AG04450 (cell line): ENCODE measurements at regions not wholly inside any gene's neighbourhood (a gene's known extent, or its start where the extent isn't known, plus 50 kb on each side); places are given as distances from the start of the nearest gene placed in this dataset.
"Not testable (repeated sequence)": the region's sequence is repeated elsewhere in the genome, so short reads cannot be mapped to it uniquely, and the experiment has no call there.

Source experiments
- CTCF ChIA-PET: fragments of 300-600, 350-600 bp; formaldehyde crosslinking; extraction: SDS; loops from one replicate; lab custom pipeline; 2022; ENCODE audit warnings: antibody characterized with exemption, inconsistent platforms; lab: Charles Lee
- POLR2A ChIA-PET: fragments of 350-600 bp; formaldehyde crosslinking; extraction: SDS; loops from one replicate; lab custom pipeline; 2021; ENCODE audit warnings: antibody characterized with exemption, inconsistent platforms; lab: Yijun Ruan, JAX
- DNase-seq: peaks from one replicate; pipeline ENCODE4 v3.0.0-alpha.2; 2011; ENCODE audit warnings: low read depth, low spot score
- H3K27ac ChIP-seq: one replicate; pipeline ENCODE4 v1.5.1; 2012; ENCODE audit warnings: low read depth, low read length, control low read depth
- H3K27me3 ChIP-seq: one replicate; pipeline ENCODE4 v1.6.0; 2012; ENCODE audit warnings: low read length; ENCODE audit not compliant: control insufficient read depth, insufficient read depth
- H3K4me3 ChIP-seq: 2 replicates; pipeline ENCODE4 v1.5.1; 2011; ENCODE audit warnings: mild to moderate bottlenecking, low read depth, low read length, control low read depth
- H3K9me3 ChIP-seq: 2 replicates; pipeline ENCODE4 v1.5.1; 2012; ENCODE audit warnings: low read length; ENCODE audit not compliant: control insufficient read depth, insufficient read depth
- TF ChIP-seq, protein P1 (sequence below): IDR thresholded peaks from 2 replicates; pipeline ENCODE4 v1.5.1; 2011; ENCODE audit warnings: low read depth, low read length, control low read depth, inconsistent platforms

DNA sequence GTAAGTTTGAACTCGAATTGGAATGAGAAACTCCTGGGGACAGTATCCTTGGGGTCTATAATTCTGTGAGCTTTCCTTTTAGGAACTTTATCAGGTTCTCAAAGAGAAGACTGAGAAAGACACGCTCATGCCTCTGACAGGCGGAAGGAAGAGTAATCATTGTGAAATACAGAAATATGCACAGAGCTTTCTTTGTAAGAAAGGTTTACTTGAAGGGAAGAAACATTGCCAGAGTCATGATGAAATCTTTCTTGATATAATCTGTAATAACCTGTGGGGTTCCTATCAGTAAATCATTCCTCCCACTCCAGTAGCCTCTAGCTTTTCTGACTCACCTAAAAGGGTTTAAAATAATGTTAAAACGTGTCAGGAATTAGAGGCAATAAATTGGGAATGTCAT lies 83.6 kb upstream of the CCDC39 start:
- H3K9me3 ChIP-seq = peaks cover 3% of the 10 kb centered on the region; the same call in 1 of the 2 replicates
- TF ChIP-seq, protein P1, sequence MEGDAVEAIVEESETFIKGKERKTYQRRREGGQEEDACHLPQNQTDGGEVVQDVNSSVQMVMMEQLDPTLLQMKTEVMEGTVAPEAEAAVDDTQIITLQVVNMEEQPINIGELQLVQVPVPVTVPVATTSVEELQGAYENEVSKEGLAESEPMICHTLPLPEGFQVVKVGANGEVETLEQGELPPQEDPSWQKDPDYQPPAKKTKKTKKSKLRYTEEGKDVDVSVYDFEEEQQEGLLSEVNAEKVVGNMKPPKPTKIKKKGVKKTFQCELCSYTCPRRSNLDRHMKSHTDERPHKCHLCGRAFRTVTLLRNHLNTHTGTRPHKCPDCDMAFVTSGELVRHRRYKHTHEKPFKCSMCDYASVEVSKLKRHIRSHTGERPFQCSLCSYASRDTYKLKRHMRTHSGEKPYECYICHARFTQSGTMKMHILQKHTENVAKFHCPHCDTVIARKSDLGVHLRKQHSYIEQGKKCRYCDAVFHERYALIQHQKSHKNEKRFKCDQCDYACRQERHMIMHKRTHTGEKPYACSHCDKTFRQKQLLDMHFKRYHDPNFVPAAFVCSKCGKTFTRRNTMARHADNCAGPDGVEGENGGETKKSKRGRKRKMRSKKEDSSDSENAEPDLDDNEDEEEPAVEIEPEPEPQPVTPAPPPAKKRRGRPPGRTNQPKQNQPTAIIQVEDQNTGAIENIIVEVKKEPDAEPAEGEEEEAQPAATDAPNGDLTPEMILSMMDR = no peak
- H3K27ac ChIP-seq = no peak overlapping the region
- no peaks in the 10 kb centered on the region for H3K27me3 ChIP-seq
- no peak overlapping the region for H3K4me3 ChIP-seq
- ChIA-PET CTCF (no interaction called here), POLR2A (no interaction called here)
- no peak for DNase-seq

DNA sequence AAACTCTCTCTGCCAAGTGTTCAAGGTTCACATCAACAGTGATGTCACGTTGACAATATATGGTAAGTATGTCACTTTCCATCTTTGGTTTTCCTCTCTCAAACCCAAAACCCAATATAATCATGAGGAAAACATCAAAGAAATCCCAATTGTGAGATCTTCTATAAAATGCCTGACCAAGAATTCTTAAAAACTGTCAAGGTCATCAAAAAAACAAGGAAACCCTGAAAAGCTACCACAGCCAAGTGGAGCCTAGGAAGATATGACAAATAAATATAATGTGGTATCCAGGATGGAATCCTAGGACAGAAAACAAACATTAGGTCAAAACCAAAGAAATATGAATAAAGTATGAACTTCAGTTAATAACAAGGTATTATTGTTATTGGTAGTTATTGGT lies 85.2 kb upstream of the CCDC39 start:
- Histone ChIP-seq H3K4me3 (no peak overlapping the region), H3K27me3 (no peaks in the 10 kb centered on the region), H3K27ac (no peak overlapping the region), H3K9me3 (peaks cover 3% of the 10 kb centered on the region; the same call in 1 of the 2 replicates)
- CTCF ChIA-PET = no interaction called here
- TF ChIP-seq, protein P1 = no peak
- DNase-seq = no peak
- POLR2A ChIA-PET = no interaction called here

DNA sequence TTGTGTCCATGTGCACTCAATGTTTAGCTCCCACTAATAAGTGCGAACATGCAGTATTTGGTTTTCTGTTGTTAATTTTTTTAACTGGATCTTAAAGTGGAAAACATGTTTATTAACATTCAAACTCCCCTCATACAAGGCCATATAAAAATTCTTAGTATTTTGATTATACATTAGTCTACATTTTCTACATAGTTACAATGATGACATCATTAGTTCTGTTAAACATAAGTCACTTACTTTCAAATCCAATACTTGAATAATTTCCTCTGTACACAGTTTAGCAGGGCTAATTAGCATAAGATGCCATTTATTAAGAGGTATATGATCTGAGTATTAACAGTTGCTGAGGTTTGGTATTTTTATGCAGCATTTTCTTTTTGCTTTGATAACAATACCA lies 91.3 kb upstream of the CCDC39 start:
- TF ChIP-seq, protein P1 = no peak
- ChIA-PET POLR2A (no interaction called here), CTCF (interaction anchor here (0.6 kb wide), 1 partner anchor 205 kb away, joined by 5 read pairs; no protein-coding TSS in a partner anchor)
- no peak for DNase-seq
- H3K4me3 ChIP-seq = no peak overlapping the region
- H3K27me3 ChIP-seq = no peaks in the 10 kb centered on the region
- H3K27ac ChIP-seq = no peak overlapping the region
- no peaks in the 10 kb centered on the region for H3K9me3 ChIP-seq

DNA sequence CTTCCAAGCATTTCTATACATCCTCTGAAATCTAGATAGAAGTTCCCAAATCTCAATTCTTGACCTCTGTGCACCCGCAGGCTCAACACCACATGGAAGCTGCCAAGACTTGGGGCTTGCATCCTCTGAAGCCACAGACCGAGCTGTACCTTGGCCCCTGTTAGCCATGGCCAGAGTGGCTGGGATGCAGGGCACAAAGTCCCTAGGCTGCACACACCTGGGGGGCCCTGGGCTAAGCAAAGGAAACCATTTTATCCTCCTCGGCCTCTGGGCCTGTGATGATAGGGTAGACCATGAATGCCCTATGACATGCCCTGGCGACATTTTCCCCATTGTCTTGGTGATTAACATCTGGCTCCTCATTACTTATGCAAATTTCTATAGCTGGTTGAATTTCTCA lies 97.1 kb upstream of the CCDC39 start:
- H3K4me3 ChIP-seq = no peak overlapping the region
- DNase-seq = no peak
- H3K9me3 ChIP-seq = peaks cover 6% of the 10 kb centered on the region
- no peak overlapping the region for H3K27ac ChIP-seq
- H3K27me3 ChIP-seq = no peaks in the 10 kb centered on the region
- TF ChIP-seq, protein P1 = no peak
- CTCF ChIA-PET = no interaction called here
- POLR2A ChIA-PET = no interaction called here

DNA sequence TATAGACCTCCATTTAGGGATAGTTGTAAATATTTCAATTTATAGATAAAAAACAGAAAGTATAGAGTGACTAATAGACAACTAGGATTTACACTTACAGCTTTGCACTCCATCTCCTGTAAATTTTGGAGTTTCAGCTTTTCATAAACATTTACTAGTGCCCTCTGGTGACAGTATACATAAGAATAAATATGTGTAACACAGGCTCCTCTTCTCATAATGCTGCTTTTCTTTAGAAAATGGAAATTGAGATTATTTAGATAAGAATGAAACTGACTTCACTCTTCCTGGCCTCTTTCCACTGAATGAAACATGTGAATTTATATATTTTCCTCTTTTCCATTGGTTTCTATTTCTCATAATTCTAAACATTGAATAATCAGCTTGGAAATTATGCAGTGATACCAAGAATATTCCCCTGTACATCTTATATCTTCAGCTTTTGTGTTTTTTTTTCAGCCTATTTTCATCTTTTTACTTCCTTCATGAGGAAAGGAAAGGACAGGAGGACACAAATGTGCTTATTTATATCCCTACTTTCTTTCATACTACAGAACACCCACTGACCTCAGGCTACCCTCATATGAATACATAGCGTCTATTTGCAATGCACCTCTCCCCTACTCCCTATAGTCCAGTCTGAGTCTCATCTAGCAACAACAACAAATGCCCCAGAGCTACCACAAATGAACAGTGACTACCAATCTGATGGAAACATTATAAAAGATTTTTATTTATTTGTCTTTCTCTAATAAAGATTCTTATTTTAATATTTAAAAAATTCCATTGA lies 103.1 kb upstream of the CCDC39 start:
- no peak overlapping the region for H3K27ac ChIP-seq
- ChIA-PET POLR2A (no interaction called here), CTCF (no interaction called here)
- no peaks in the 10 kb centered on the region for H3K27me3 ChIP-seq
- TF ChIP-seq, protein P1 = no peak
- H3K9me3 ChIP-seq = 0 out of 2 replicates have a peak, but pooled peaks cover 3% of the 10 kb centered on the region
- H3K4me3 ChIP-seq = no peak overlapping the region
- DNase-seq = no peak

DNA sequence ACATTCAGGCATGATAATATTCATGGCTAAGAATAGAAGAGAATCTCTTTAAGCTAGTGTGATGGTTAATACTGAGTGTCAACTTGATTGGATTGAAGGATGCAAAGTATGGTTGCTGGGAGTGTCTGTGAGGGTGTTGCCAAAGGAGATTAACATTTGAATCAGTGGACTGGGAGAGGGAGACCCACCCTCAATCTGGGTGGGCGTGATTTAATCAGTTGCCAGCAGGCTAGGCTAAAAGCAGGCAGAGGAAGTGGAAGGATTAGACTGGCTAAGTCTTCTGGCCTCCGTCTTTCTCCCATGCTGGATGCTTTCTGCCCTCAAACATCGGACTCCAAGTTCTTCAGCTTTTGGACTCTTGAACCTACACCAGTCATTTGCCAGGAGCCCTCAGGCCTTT lies 106.9 kb upstream of the CCDC39 start:
- H3K27me3 ChIP-seq, H3K27ac ChIP-seq, DNase-seq, CTCF ChIA-PET, H3K4me3 ChIP-seq, POLR2A ChIA-PET, H3K9me3 ChIP-seq: not testable (repeated sequence)
